HFF-Myc (cell line): ENCODE measurements at regions not wholly inside any gene's neighbourhood (a gene's known extent, or its start where the extent isn't known, plus 50 kb on each side); places are given as distances from the start of the nearest gene placed in this dataset.

Source experiments
- DNase-seq: peaks from one replicate; pipeline ENCODE4 v3.0.0-alpha.2; 2011; ENCODE audit warnings: low read depth; ENCODE audit errors: extremely low read depth
- H3K4me3 ChIP-seq: replicated peaks from 2 replicates; pipeline ENCODE4 v1.5.1; 2011; ENCODE audit warnings: low read depth, mild to moderate bottlenecking, control low read depth, low read length
- TF ChIP-seq, protein P1 (sequence below): IDR thresholded peaks from 2 replicates; pipeline ENCODE4 v1.5.1; 2012; ENCODE audit warnings: mild to moderate bottlenecking, low read depth, low read length, control low read depth; ENCODE audit errors: missing control alignments

DNA sequence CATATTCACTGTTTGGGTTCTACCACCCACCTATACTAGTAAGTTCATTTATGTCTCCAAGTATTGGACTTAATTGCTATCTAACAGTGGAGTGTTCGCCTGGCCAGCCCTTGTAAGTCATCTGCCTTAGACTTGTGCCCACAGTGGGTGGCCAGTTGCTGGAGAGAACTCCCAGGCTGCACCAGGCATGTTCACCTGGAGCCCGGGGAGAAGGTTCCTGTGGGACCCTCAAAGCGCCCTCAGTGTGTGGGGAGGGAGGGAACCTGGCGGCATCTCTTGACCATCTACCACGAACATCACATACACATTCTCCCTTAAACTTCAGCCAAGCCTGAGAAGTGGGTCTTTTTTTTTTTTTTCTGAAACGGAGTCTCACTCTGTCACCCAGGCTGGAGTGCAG is 138.1 kb downstream of the CPZ start:
- H3K4me3 ChIP-seq: no peak overlapping the region
- DNase-seq: no peak
- TF ChIP-seq, protein P1, sequence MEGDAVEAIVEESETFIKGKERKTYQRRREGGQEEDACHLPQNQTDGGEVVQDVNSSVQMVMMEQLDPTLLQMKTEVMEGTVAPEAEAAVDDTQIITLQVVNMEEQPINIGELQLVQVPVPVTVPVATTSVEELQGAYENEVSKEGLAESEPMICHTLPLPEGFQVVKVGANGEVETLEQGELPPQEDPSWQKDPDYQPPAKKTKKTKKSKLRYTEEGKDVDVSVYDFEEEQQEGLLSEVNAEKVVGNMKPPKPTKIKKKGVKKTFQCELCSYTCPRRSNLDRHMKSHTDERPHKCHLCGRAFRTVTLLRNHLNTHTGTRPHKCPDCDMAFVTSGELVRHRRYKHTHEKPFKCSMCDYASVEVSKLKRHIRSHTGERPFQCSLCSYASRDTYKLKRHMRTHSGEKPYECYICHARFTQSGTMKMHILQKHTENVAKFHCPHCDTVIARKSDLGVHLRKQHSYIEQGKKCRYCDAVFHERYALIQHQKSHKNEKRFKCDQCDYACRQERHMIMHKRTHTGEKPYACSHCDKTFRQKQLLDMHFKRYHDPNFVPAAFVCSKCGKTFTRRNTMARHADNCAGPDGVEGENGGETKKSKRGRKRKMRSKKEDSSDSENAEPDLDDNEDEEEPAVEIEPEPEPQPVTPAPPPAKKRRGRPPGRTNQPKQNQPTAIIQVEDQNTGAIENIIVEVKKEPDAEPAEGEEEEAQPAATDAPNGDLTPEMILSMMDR: no peak

DNA sequence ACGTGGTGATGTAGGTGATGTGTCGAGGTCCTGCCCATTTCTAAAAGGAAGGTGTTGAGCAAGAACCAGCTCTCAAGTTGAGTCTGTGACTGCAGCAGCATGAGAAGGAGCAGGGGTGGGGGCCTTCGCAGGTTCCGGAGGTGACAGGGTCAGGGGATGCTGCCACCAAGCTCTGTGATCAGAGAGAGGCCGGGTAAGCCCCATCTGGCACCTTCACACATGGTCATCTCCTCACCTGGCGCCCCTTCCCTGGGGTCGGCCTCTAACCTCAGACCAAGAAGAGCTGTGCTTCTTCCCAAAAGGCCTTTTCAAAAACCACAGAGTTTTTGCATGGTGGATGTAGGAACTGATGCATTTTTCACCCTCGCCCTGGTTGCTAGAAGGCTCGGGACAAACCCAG is 137.6 kb downstream of the CPZ start:
- TF ChIP-seq, protein P1: no peak
- H3K4me3 ChIP-seq: no peak overlapping the region
- no peak for DNase-seq

DNA sequence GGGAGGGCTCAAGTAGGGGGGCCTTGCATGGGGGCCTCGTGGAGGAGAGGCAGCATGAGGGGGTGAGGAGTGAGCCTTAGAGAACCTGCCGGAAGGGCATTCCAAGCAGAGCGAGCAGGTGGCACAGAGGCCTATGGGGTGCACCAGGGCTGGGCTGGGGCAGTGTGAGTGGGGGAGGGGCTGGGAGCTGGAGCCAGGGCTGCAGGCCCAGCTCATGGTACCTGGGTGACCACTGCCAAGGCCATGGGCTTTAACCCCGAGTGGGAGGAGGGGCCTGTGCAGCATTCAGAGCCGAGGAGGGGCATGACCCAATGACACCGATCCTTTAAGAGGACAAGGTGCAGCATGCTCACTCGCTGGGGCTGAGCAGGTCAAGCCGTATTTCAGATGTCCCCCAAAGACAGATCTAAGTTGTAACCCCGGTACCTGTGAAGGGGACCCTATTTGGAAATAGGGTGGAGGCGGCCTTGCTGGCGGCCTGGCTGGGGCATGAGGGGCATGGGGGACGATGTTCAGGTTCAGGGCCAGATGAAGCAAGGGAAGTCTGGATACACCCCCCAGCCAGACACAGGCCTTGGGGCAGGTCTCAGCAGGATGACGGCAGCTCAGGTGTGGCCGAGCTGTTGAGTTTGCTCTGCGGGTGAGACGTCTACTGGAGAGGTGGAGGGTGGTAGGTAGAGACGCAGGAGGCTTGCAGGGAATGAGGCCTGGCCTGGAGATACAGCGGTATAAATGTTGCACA is 137.0 kb downstream of the CPZ start:
- no peak overlapping the region for H3K4me3 ChIP-seq
- TF ChIP-seq, protein P1: no peak
- DNase-seq: no peak

DNA sequence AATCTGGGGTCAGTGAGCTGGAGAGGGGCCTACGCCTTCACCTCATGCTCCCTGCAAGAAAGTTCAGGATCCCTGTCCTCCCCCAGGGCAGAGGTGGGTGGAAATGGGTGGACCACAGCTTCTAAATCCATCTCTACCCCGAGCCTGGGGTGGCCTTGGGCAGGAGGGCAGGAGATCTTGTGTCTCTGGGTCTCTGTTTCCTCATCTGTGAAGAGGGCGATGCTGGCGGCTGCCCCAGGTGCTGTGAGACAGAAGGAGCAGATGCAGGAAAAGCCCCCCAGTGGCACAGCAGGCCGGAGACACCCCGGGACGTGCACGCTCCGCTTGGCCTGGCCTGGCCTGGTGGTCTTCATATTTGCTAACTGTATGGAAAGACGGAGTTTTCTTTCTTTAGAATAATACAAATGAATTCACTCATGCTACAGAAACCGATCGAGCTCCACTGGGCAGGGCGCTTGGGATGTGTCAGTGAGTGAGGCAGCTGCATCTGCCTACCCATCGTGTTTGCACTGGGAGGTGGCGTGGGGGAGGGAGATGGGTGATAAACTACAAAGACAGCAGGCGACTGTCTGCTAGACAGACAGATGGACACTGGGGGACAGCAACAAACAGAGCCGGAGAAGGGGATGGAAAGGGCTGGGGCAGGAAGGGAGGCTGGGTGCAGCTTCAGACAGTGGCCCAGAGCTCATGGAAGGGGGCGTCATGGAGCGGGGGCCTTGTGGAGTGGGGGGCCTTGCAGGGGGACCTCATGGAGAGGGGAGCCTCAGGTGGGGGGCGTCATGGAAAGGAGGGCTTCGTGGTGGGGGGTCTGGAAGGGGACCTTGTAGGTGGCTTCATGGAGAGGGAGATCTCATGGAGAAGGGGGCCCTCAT is 136.2 kb downstream of the CPZ start:
- DNase-seq: no peak
- TF ChIP-seq, protein P1: no peak
- H3K4me3 ChIP-seq: no peak overlapping the region

DNA sequence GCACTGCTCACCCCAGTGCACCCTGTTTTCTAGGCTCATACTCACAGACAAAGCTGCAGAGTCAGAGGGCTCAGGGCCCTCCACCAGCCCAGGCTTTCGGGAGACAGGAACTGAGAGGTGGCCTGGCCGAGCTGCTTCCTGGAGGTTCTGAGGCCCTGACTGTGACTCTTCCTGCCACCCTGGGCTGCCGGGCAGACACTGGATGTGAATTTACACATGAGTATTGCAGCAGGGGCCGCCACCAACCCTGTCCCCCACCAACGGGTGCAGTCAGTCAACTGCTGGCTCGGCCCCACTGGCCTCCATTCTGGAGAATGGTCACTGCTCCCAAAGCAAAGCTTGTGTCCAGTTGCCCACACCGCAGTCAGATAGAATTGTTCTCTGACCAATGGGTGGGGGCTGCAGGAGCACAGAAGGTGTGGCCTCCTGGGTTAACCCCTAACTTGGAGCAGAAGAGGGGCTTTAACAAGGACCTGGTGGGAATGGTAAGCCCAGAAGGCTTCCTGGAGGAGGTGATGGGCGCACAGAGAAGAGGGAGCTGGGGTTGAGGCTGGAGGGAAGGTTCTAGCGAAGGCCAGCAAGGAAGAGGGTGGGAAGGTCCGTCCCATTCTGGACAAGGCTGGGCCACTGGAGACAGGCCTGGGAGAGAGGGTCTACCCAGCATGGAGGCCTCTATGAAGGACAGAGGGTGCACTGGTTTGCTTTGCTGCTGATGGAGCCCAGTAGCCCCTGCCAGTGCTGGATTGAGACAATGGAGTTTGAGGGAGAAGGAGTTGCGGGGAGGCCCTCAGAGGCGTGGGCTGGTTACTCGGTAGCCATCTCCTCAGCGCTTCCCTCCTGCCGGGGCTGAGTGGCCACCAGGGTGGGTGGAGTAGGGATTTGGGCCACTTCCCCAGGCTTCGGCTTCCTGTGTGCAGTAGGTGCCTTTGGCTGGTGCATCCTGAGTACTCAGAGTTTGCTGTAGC is 135.3 kb downstream of the CPZ start:
- DNase-seq: no peak
- TF ChIP-seq, protein P1: no peak
- H3K4me3 ChIP-seq: no peak overlapping the region

DNA sequence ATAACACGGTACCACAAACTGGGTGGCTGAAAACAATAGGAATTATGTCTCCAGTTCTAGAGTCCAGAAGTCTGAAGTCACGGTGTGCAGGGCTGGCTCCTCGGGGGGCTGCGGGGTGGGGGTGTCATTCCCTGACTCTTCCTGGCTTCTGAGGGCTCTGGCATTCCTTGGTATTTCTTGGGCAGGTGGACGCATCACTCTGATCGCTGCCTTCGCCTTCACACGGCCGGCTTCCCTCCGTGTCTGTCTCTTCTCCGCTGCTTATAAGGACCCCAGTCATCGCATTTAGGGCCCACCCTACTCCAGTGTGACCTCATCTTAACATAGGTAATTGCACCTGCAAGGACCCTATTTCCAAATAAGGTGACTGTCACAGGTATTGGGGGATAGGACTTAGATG is 134.6 kb downstream of the CPZ start:
- DNase-seq: no peak
- TF ChIP-seq, protein P1: no peak

More for the DNA sequence above, 134.6 kb downstream of the CPZ start:
- H3K4me3 ChIP-seq: no peak overlapping the region
